HG02885 (cell line): ENCODE measurements at regions not wholly inside any gene's neighbourhood (a gene's known extent, or its start where the extent isn't known, plus 50 kb on each side); places are given as distances from the start of the nearest gene placed in this dataset.

Experiments
- ATAC-seq: cut with Tn5 transposase; IDR thresholded peaks from one replicate; pipeline ENCODE4 v1.9.1; 2021; ENCODE audit warnings: mild to moderate bottlenecking; ENCODE audit not compliant: unreplicated experiment, poor library complexity

GRCh38 chr21:9246010-9246409 is 1275.4 kb upstream of the TPTE start:
- peak; percentile 23 for ATAC-seq

DNA sequence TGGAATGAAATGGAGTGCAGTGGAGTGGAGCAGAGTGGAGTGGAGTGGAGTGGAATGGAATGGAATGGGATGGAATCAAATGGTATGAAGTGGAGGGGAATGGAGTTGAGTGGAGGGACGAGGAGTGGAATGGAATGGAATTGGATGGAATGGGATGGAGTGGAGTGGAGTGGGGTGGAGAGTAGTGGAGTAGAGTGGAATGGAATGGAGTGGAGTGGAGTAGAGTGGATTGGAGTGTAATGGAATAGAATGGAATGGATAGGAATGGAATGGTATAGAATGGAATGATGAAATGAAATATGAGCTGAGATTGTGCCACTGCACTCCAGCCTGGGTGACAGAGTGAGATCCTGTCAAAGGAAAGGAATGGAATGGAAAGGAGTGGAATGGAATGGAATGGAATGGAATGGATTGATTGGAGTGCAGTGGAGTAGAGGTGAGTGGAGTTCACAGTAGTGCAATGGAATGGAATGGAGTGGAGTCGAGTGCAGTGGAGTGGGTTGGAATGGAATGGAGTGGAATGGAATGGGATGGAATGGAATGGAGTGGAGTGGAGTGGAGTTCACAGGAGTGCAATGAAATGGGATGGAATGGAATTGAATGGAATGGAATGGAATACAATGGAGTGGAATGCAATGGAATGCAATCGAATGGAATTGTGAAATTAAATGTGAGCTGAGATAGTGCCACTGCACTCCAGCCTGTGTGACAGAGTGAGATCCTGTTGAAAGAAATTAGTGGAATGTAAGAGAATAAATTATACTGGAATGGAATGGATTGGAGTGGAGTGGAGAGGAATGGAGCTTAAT is 1274.7 kb upstream of the TPTE start:
- ATAC-seq = peak; percentile 39

DNA sequence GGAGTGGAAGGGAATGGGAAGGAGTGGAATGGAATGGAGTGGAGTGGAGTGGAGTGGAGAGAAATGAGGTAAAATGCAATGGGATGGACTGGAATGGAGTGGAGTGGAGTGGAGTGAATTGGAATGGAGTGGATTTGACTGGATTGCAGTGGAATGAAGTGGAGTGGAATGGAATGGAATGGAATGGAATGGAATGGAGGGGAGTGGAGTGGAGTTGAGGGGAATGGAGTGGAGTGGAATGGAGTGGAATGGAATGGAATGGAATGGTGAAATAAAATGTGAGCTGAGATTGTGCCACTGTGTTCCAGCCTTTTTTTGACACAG is 1274.1 kb upstream of the TPTE start:
- ATAC-seq = peak; percentile 34

- ATAC-seq = peak; percentile 36
Measured at GRCh38 chr21:9247616-9248317, 1273.6 kb upstream of the TPTE start.
